K562 (cell line): ENCODE measurements at regions not wholly inside any gene's neighbourhood (a gene's known extent, or its start where the extent isn't known, plus 50 kb on each side); places are given as distances from the start of the nearest gene placed in this dataset.

ENCODE experiments used
- ATAC-seq: fragments of 200-7000 bp; cut with Tn5 transposase; 3 replicates; pipeline ENCODE4 v1.9.1; 2020; ENCODE audit warnings: moderate library complexity
- BruUV-seq: library from RNA; stranded (reverse); fragments of 400-500 nt; replicated peaks from 2 replicates; lab custom pipeline; 2021; lab: Mats Ljungman, UMichigan
- CTCF ChIA-PET: fragments of 300-600 bp; formaldehyde crosslinking; extraction: SDS; loops from one replicate; lab custom pipeline; 2021; ENCODE audit warnings: low intra/inter-chr PET ratio; lab: Yijun Ruan, JAX
- POLR2A ChIA-PET: fragments of 300-600, 350-650 bp; sonication (Branson Sonifier 250); formaldehyde crosslinking; extraction: SDS; loops from one replicate; lab custom pipeline; 2021; ENCODE audit warnings: antibody characterized with exemption, inconsistent platforms; lab: Yijun Ruan, JAX
- DNase-seq, 4 experiments: peaks; one replicate each; pipeline versions ENCODE4 v3.0.0 to v3.0.0-alpha.2; 2011 to 2018; ENCODE audit warnings: low spot score in 3 of 4, mixed read lengths in 3 of 4; ENCODE audit errors: extremely low read depth in 1 of 4
- FAIRE-seq: peaks from 2 replicates; lab custom pipeline; 2011; peaks lifted over from hg19 to GRCh38; lab: Jason Lieb, UNC
- H2AFZ ChIP-seq: 2 replicates; pipeline ENCODE4 v1.6.0; 2011; ENCODE audit warnings: low read depth, low read length, control low read depth, inconsistent platforms
- H3K27ac ChIP-seq: fragments of 200-600 bp; 3 replicates; pipeline ENCODE4 v1.8.0; 2011; ENCODE audit warnings: low read depth, mild to moderate bottlenecking, control low read depth, inconsistent platforms, low read length, moderate library complexity, mixed read lengths; ENCODE audit errors: extremely low read depth
- H3K27me3 ChIP-seq, 2 experiments: fragments of 300-600 bp in 1 of 2; 2 replicates in 1 of 2; 3 replicates in 1 of 2; pipeline versions ENCODE4 v1.6.0 to v1.8.0; 2011; ENCODE audit warnings: inconsistent platforms in 2 of 2, low read length in 2 of 2, mild to moderate bottlenecking in 1 of 2, mixed read lengths in 1 of 2, moderate library complexity in 1 of 2; ENCODE audit not compliant: control insufficient read depth in 2 of 2, insufficient read depth in 2 of 2
- H3K36me3 ChIP-seq: fragments of 300-600 bp; 3 replicates; pipeline ENCODE4 v1.8.0; 2011; ENCODE audit warnings: mild to moderate bottlenecking, low read length, inconsistent platforms; ENCODE audit not compliant: control insufficient read depth, insufficient read depth
- H3K4me1 ChIP-seq, 2 experiments: fragments of 200-600 bp in 1 of 2; replicated peaks in 1 of 2; 2 replicates in 1 of 2; 3 replicates in 1 of 2; pipeline versions ENCODE4 v1.5.1 to v1.8.0; 2011; ENCODE audit warnings: inconsistent platforms in 2 of 2, low read length in 2 of 2, mild to moderate bottlenecking in 1 of 2, mixed read lengths in 1 of 2, moderate library complexity in 1 of 2; ENCODE audit not compliant: control insufficient read depth in 2 of 2, insufficient read depth in 2 of 2
- H3K4me2 ChIP-seq: 2 replicates; pipeline ENCODE4 v1.6.1; 2011; ENCODE audit warnings: low read length, control low read depth, inconsistent platforms, mixed read lengths; ENCODE audit not compliant: insufficient read depth
- H3K4me3 ChIP-seq: fragments of 200-600 bp; sonication (generic), shearing (Covaris generic); 2 replicates; pipeline ENCODE4 v1.5.1; 2016; ENCODE audit warnings: control low read depth, inconsistent platforms
- H3K79me2 ChIP-seq: fragments of 200-600 bp; 3 replicates; pipeline ENCODE4 v1.8.0; 2011; ENCODE audit warnings: low read length, inconsistent platforms; ENCODE audit not compliant: control insufficient read depth, insufficient read depth
- H3K9ac ChIP-seq, 2 experiments: 2 replicates each; pipeline versions ENCODE4 v1.6.0 to v1.6.1; 2011; ENCODE audit warnings: low read depth in 2 of 2, low read length in 2 of 2, control low read depth in 1 of 2, inconsistent platforms in 1 of 2, mild to moderate bottlenecking in 1 of 2, mixed read lengths in 1 of 2; ENCODE audit not compliant: insufficient read depth in 1 of 2
- H3K9me1 ChIP-seq: one replicate; pipeline ENCODE4 v1.6.0; 2011; ENCODE audit warnings: inconsistent platforms, mild to moderate bottlenecking, low read length, moderate library complexity; ENCODE audit not compliant: control insufficient read depth, insufficient read depth
- H3K9me3 ChIP-seq: replicated peaks from 2 replicates; pipeline ENCODE4 v1.5.1; 2011; ENCODE audit warnings: low read depth, low read length, inconsistent platforms; ENCODE audit not compliant: control insufficient read depth, insufficient read depth
- H4K20me1 ChIP-seq: replicated peaks from 2 replicates; pipeline ENCODE4 v1.6.1; 2011; ENCODE audit warnings: low read length, inconsistent platforms, mixed read lengths; ENCODE audit not compliant: control insufficient read depth, insufficient read depth
- CBX5 ChIP-seq: IDR thresholded peaks from 2 replicates; pipeline ENCODE4 v1.6.1; 2014; ENCODE audit warnings: low read depth, borderline replicate concordance
- NFYB ChIP-seq: IDR thresholded peaks from 2 replicates; pipeline ENCODE4 v1.6.1; 2011; ENCODE audit warnings: mild to moderate bottlenecking, moderate library complexity; ENCODE audit not compliant: insufficient read length; ENCODE audit errors: extremely low read depth
- TARDBP ChIP-seq: fragments of 450-650 bp; IDR thresholded peaks from 2 replicates; pipeline ENCODE4 v1.6.1; 2016
- ZNF76 ChIP-seq: fragments of 250-450 bp; sonication (Bioruptor Pico); IDR thresholded peaks from 2 replicates; pipeline ENCODE4 v1.4.0; 2020; ENCODE audit warnings: mild to moderate bottlenecking, moderate library complexity, borderline replicate concordance
- WGBS: fragments of 100-300 bp; shearing (Covaris generic); methylation state at CpG from one replicate; pipeline ENCODE4 v1.1.6; 2016; ENCODE audit warnings: low coverage, mixed read lengths; ENCODE audit not compliant: insufficient coverage; ENCODE audit errors: missing lambda C conversion rate; 5-methylcytosine and 5-hydroxymethylcytosine counted together
- in situ Hi-C: fragments of 300-500 bp; cut with MboI; formaldehyde crosslinking; loops from 4 replicates; pipeline ENCODE4 v1.15.0; 2018; ENCODE audit warnings: inconsistent platforms, mixed read lengths
- intact Hi-C: fragments of 100-400 bp; cut with micrococcal nuclease; formaldehyde crosslinking; loops from 2 replicates; pipeline ENCODE4 v1.14.2; 2022
- TF ChIP-seq, protein P1 (sequence below): fragments of 250-450 bp; sonication (Bioruptor Pico); IDR thresholded peaks from 2 replicates; pipeline ENCODE4 v1.8.0; 2021; ENCODE audit warnings: moderate library complexity, mild to moderate bottlenecking, inconsistent platforms
- TF ChIP-seq, protein P2 (sequence below): sonication (generic); formaldehyde crosslinking; IDR thresholded peaks from 2 replicates; pipeline ENCODE4 v1.8.1; 2023; ENCODE audit warnings: missing genetic modification reagents, mild to moderate bottlenecking, borderline replicate concordance

DNA sequence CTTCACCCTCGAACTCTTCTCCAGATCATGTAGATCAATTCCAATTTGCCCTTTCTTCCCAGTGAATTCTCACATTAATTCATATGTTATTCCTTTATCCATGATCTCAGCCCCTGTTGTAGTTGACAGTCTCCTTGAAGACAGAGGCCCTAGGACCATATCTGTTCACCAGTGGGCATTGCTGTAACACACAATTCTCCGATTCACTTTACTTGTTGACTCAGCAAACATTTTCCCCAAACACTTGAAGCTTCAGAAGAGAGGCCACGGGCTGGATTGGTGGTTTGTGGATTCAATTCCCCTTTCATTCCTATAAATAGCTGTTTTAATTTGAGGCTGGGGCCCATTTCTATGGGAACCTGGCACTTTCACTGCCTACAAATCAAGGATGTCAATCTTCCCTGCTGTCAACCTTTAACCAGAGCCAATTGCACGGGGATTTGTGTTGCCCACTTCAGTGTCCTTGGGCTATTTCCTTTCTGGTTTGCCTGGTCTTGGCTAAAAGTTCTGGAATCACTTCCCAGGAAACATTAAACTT, 393.0 kb upstream of the KIRREL3 start:
- H3K4me2 ChIP-seq, result no peak overlapping the region
- FAIRE-seq, result no peak

More for the DNA sequence above, 393.0 kb upstream of the KIRREL3 start:
- Histone ChIP-seq H3K27me3 (no peaks in the 10 kb centered on the region), H3K9me1 (no peaks in the 10 kb centered on the region), H3K79me2 (no peaks in the 10 kb centered on the region), H2AFZ (no peak overlapping the region), H3K4me1 (no peaks in the 10 kb centered on the region), H3K4me3 (no peak overlapping the region), H3K9ac (no peak overlapping the region)
- ChIA-PET POLR2A (no interaction called here), CTCF (no interaction called here)
- ATAC-seq, result no peak
- intact Hi-C loops (no loop called here), in situ Hi-C loops (no loop called here)
- no peak for DNase-seq
- BruUV-seq, result no TSS peak
- WGBS, result 2% methylated on average over 4 of the region's 4 CpGs
- TF ChIP-seq, protein P1, sequence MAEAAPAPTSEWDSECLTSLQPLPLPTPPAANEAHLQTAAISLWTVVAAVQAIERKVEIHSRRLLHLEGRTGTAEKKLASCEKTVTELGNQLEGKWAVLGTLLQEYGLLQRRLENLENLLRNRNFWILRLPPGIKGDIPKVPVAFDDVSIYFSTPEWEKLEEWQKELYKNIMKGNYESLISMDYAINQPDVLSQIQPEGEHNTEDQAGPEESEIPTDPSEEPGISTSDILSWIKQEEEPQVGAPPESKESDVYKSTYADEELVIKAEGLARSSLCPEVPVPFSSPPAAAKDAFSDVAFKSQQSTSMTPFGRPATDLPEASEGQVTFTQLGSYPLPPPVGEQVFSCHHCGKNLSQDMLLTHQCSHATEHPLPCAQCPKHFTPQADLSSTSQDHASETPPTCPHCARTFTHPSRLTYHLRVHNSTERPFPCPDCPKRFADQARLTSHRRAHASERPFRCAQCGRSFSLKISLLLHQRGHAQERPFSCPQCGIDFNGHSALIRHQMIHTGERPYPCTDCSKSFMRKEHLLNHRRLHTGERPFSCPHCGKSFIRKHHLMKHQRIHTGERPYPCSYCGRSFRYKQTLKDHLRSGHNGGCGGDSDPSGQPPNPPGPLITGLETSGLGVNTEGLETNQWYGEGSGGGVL, result no peak
- no peak for TF ChIP-seq NFYB
- no peak for TF ChIP-seq TARDBP
- no peak for TF ChIP-seq ZNF76 (CRISPR knock-in tag)
- TF ChIP-seq, protein P2, sequence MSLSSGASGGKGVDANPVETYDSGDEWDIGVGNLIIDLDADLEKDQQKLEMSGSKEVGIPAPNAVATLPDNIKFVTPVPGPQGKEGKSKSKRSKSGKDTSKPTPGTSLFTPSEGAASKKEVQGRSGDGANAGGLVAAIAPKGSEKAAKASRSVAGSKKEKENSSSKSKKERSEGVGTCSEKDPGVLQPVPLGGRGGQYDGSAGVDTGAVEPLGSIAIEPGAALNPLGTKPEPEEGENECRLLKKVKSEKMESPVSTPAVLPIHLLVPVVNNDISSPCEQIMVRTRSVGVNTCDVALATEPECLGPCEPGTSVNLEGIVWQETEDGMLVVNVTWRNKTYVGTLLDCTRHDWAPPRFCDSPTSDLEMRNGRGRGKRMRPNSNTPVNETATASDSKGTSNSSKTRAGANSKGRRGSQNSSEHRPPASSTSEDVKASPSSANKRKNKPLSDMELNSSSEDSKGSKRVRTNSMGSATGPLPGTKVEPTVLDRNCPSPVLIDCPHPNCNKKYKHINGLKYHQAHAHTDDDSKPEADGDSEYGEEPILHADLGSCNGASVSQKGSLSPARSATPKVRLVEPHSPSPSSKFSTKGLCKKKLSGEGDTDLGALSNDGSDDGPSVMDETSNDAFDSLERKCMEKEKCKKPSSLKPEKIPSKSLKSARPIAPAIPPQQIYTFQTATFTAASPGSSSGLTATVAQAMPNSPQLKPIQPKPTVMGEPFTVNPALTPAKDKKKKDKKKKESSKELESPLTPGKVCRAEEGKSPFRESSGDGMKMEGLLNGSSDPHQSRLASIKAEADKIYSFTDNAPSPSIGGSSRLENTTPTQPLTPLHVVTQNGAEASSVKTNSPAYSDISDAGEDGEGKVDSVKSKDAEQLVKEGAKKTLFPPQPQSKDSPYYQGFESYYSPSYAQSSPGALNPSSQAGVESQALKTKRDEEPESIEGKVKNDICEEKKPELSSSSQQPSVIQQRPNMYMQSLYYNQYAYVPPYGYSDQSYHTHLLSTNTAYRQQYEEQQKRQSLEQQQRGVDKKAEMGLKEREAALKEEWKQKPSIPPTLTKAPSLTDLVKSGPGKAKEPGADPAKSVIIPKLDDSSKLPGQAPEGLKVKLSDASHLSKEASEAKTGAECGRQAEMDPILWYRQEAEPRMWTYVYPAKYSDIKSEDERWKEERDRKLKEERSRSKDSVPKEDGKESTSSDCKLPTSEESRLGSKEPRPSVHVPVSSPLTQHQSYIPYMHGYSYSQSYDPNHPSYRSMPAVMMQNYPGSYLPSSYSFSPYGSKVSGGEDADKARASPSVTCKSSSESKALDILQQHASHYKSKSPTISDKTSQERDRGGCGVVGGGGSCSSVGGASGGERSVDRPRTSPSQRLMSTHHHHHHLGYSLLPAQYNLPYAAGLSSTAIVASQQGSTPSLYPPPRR (CRISPR knock-in tag), result no peak
- TF ChIP-seq CBX5, result no peak
- TF ChIP-seq, all 486 proteins: peak for 0
- no peaks in the 10 kb centered on the region for H4K20me1 ChIP-seq
- no peaks in the 10 kb centered on the region; the same call in 1 of the 2 replicates for H3K9me3 ChIP-seq
- no peaks in the 10 kb centered on the region for H3K36me3 ChIP-seq
- no peak overlapping the region for H3K27ac ChIP-seq
